SK-N-SH (cell line): ENCODE measurements at regions not wholly inside any gene's neighbourhood (a gene's known extent, or its start where the extent isn't known, plus 50 kb on each side); places are given as distances from the start of the nearest gene placed in this dataset.

Experiments used
- CTCF ChIA-PET: fragments of 300-600, 350-600 bp; formaldehyde crosslinking; extraction: SDS; loops from one replicate; lab custom pipeline; 2021; lab: Yijun Ruan, JAX
- POLR2A ChIA-PET: fragments of 350-600 bp; sonication (Branson Sonifier 250); formaldehyde crosslinking; extraction: SDS; loops from one replicate; lab custom pipeline; 2020; ENCODE audit warnings: antibody characterized with exemption, inconsistent platforms; lab: Yijun Ruan, JAX
- DNase-seq: peaks from one replicate; pipeline ENCODE4 v3.0.0; 2012
- H2AFZ ChIP-seq: fragments of 200-600 bp; sonication (generic); 2 replicates; pipeline ENCODE4 v1.8.1; 2016; ENCODE audit warnings: antibody characterized with exemption, mild to moderate bottlenecking, low read depth
- H3F3A ChIP-seq: fragments of 200-600 bp; sonication (generic); replicated peaks from 2 replicates; pipeline ENCODE3; 2016; ENCODE audit warnings: antibody characterized with exemption, mild to moderate bottlenecking; ENCODE audit not compliant: insufficient read depth
- H3K27ac ChIP-seq, 2 experiments: fragments of 200-500 bp in 1 of 2; fragments of 200-600 bp in 1 of 2; sonication (Bioruptor generic) in 1 of 2; sonication (generic), shearing (Covaris generic) in 1 of 2; 2 replicates each; pipeline versions ENCODE4 v1.5.1 to v1.6.1; 2014 to 2016; ENCODE audit warnings: low read depth in 2 of 2, inconsistent platforms in 1 of 2, low read length in 1 of 2, mild to moderate bottlenecking in 1 of 2, mixed read lengths in 1 of 2
- H3K27me3 ChIP-seq: fragments of 200-600 bp; sonication (generic), shearing (Covaris generic); 2 replicates; pipeline ENCODE4 v1.6.1; 2016; ENCODE audit warnings: mixed run types; ENCODE audit not compliant: insufficient read depth
- H3K36me3 ChIP-seq, 2 experiments: fragments of 200-500 bp in 1 of 2; fragments of 200-600 bp in 1 of 2; sonication (Bioruptor generic) in 1 of 2; sonication (generic) in 1 of 2; replicated peaks in 1 of 2; 2 replicates each; pipeline versions ENCODE3 to v1.5.1; 2014 to 2016; ENCODE audit warnings: low read length in 1 of 2, mild to moderate bottlenecking in 1 of 2; ENCODE audit not compliant: insufficient read depth in 2 of 2, control insufficient read depth in 1 of 2
- H3K4me1 ChIP-seq, 2 experiments: fragments of 200-500 bp in 1 of 2; fragments of 200-600 bp in 1 of 2; sonication (Bioruptor generic) in 1 of 2; sonication (generic), shearing (Covaris generic) in 1 of 2; 2 replicates each; pipeline versions ENCODE4 v1.5.1 to v1.6.1; 2014 to 2016; ENCODE audit warnings: low read depth in 1 of 2, low read length in 1 of 2, mixed run types in 1 of 2; ENCODE audit not compliant: insufficient read depth in 2 of 2, control insufficient read depth in 1 of 2
- H3K4me2 ChIP-seq: fragments of 200-600 bp; sonication (generic), shearing (Covaris generic); 2 replicates; pipeline ENCODE4 v1.6.1; 2017; ENCODE audit warnings: mixed run types
- H3K4me3 ChIP-seq, 2 experiments: fragments of 200-500 bp in 1 of 2; fragments of 200-600 bp in 1 of 2; sonication (Bioruptor generic) in 1 of 2; sonication (generic), shearing (Covaris generic) in 1 of 2; 2 replicates each; pipeline versions ENCODE4 v1.5.1 to v1.8.1; 2014 to 2016; ENCODE audit warnings: low read depth in 2 of 2, inconsistent platforms in 1 of 2, low read length in 1 of 2, mild to moderate bottlenecking in 1 of 2, mixed read lengths in 1 of 2, moderate library complexity in 1 of 2
- H3K79me2 ChIP-seq: fragments of 200-600 bp; sonication (generic); 2 replicates; pipeline ENCODE4 v1.8.1; 2017; ENCODE audit warnings: mild to moderate bottlenecking; ENCODE audit not compliant: insufficient read depth
- H3K9ac ChIP-seq: fragments of 200-600 bp; sonication (generic); 2 replicates; pipeline ENCODE4 v1.6.1; 2017; ENCODE audit warnings: mixed run types
- H3K9me2 ChIP-seq: fragments of 200-600 bp; sonication (generic); 2 replicates; pipeline ENCODE4 v1.6.1; 2017; ENCODE audit warnings: mixed run types
- H3K9me3 ChIP-seq: fragments of 200-600 bp; sonication (generic); 2 replicates; pipeline ENCODE4 v1.6.1; 2017; ENCODE audit warnings: mixed run types, mild to moderate bottlenecking, moderate library complexity
- H4K20me1 ChIP-seq: fragments of 200-600 bp; sonication (generic); 2 replicates; pipeline ENCODE4 v1.6.1; 2017; ENCODE audit warnings: mild to moderate bottlenecking, mixed run types; ENCODE audit not compliant: insufficient read depth
- ELF1 ChIP-seq: IDR thresholded peaks from 2 replicates; pipeline ENCODE4 v1.4.0; 2012
- FOSL2 ChIP-seq: IDR thresholded peaks from 2 replicates; pipeline ENCODE4 v1.4.0; 2012; ENCODE audit warnings: low read depth, mild to moderate bottlenecking, moderate library complexity, borderline replicate concordance
- GABPA ChIP-seq: IDR thresholded peaks from 2 replicates; pipeline ENCODE4 v1.4.0; 2012; ENCODE audit warnings: low read depth, mild to moderate bottlenecking
- GATA2 ChIP-seq: sonication (generic); formaldehyde crosslinking; IDR thresholded peaks from 2 replicates; pipeline ENCODE4 v1.5.0; 2020; ENCODE audit warnings: mild to moderate bottlenecking, missing genetic modification reagents
- MEF2A ChIP-seq: IDR thresholded peaks from 2 replicates; pipeline ENCODE4 v1.4.0; 2012; ENCODE audit warnings: low read depth, borderline replicate concordance
- MXI1 ChIP-seq: IDR thresholded peaks from 2 replicates; pipeline ENCODE4 v1.6.1; 2012; ENCODE audit warnings: mild to moderate bottlenecking, low read depth, low read length, improper control_type of control experiment
- POLR2AphosphoS5 ChIP-seq: IDR thresholded peaks from 2 replicates; pipeline ENCODE4 v1.6.1; 2012; ENCODE audit warnings: low read depth, low read length
- RAD21 ChIP-seq: IDR thresholded peaks from 2 replicates; pipeline ENCODE4 v1.6.1; 2012; ENCODE audit warnings: mild to moderate bottlenecking, low read length
- RFX5 ChIP-seq: IDR thresholded peaks from 2 replicates; pipeline ENCODE4 v1.6.1; 2012; ENCODE audit warnings: mild to moderate bottlenecking, improper control_type of control experiment, low read length
- SIN3A ChIP-seq: IDR thresholded peaks from 2 replicates; pipeline ENCODE4 v1.6.1; 2012; ENCODE audit warnings: low read depth, mild to moderate bottlenecking, low read length, moderate library complexity, borderline replicate concordance
- SMC3 ChIP-seq: IDR thresholded peaks from 2 replicates; pipeline ENCODE4 v1.6.1; 2012; ENCODE audit warnings: low read depth, low read length, improper control_type of control experiment
- TAF1 ChIP-seq: IDR thresholded peaks from 2 replicates; pipeline ENCODE4 v1.6.1; 2012; ENCODE audit warnings: low read depth, mild to moderate bottlenecking, low read length, moderate library complexity, borderline replicate concordance
- WGBS: methylation state at CpG from one replicate; pipeline ENCODE4 v1.1.6; 2017; ENCODE audit warnings: low lambda C conversion rate; 5-methylcytosine and 5-hydroxymethylcytosine counted together
- TF ChIP-seq, protein P1 (sequence below): IDR thresholded peaks from 2 replicates; pipeline ENCODE4; 2012
- TF ChIP-seq, protein P2 (sequence below): fragments of 200-600 bp; sonication (generic); IDR thresholded peaks from 2 replicates; pipeline ENCODE4 v1.6.1; 2017; ENCODE audit warnings: antibody characterized with exemption, mild to moderate bottlenecking, moderate library complexity
- TF ChIP-seq, protein P3 (sequence below): IDR thresholded peaks from 2 replicates; pipeline ENCODE4 v1.6.1; 2012; ENCODE audit warnings: mild to moderate bottlenecking, low read depth, low read length, moderate library complexity
- TF ChIP-seq, protein P4 (sequence below): IDR thresholded peaks from 2 replicates; pipeline ENCODE4 v1.4.0; 2012; ENCODE audit warnings: low read depth

DNA sequence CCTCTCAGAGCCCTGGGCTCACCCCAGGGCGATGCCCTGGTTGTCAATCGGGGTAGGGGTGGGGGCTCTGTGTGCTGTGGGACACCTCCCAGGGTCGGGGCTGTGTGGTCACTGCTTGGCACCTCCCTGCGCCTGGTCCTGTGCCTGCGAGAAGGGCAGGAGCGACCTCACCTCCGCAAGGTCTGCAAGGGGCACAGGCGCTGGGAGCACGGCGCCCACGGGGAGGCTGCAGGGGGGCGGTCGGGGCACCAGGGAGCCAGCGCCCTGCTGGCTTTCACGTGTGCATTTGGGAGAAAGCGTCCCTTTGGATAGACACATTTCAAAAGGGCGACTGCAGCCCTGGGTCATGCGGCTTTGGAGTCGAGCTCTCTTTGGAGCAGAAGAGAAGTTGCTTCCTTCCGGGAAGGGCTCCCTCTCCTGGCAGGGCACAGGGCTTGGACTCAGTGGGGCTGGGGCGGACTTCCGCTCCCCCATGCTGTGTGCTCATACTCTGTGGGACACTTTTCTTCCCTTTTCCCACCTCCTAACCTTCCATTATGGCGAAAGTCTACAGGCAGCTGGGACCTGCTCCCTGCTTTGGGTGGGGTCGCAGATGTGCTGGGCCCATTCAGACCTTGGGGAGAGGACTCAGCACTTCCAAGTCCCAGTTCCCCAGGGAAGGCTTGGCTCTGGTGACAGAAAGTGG, 52.9 kb upstream of the SLC28A3 start:
- POLR2A ChIA-PET: no interaction called here
- 64% methylated on average over 3 of the region's 24 CpGs for WGBS

More for the DNA sequence above, 52.9 kb upstream of the SLC28A3 start:
- H3K36me3 ChIP-seq: no peaks in the 10 kb centered on the region
- no peaks in the 10 kb centered on the region for H4K20me1 ChIP-seq
- DNase-seq: no peak
- no peak overlapping the region for H3K9ac ChIP-seq
- H3K27ac ChIP-seq: no peak overlapping the region
- TF ChIP-seq ELF1 (no peak), GATA2 (CRISPR knock-in tag) (no peak), FOSL2 (no peak), RAD21 (no peak), TAF1 (no peak), RFX5 (no peak), POLR2AphosphoS5 (no peak), SIN3A (no peak), SMC3 (no peak), GABPA (no peak), MEF2A (no peak), MXI1 (no peak)
- TF ChIP-seq, protein P1, sequence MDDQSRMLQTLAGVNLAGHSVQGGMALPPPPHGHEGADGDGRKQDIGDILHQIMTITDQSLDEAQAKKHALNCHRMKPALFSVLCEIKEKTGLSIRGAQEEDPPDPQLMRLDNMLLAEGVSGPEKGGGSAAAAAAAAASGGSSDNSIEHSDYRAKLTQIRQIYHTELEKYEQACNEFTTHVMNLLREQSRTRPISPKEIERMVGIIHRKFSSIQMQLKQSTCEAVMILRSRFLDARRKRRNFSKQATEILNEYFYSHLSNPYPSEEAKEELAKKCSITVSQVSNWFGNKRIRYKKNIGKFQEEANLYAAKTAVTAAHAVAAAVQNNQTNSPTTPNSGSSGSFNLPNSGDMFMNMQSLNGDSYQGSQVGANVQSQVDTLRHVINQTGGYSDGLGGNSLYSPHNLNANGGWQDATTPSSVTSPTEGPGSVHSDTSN: no peak
- TF ChIP-seq, protein P2, sequence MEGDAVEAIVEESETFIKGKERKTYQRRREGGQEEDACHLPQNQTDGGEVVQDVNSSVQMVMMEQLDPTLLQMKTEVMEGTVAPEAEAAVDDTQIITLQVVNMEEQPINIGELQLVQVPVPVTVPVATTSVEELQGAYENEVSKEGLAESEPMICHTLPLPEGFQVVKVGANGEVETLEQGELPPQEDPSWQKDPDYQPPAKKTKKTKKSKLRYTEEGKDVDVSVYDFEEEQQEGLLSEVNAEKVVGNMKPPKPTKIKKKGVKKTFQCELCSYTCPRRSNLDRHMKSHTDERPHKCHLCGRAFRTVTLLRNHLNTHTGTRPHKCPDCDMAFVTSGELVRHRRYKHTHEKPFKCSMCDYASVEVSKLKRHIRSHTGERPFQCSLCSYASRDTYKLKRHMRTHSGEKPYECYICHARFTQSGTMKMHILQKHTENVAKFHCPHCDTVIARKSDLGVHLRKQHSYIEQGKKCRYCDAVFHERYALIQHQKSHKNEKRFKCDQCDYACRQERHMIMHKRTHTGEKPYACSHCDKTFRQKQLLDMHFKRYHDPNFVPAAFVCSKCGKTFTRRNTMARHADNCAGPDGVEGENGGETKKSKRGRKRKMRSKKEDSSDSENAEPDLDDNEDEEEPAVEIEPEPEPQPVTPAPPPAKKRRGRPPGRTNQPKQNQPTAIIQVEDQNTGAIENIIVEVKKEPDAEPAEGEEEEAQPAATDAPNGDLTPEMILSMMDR: no peak
- TF ChIP-seq, protein P3, sequence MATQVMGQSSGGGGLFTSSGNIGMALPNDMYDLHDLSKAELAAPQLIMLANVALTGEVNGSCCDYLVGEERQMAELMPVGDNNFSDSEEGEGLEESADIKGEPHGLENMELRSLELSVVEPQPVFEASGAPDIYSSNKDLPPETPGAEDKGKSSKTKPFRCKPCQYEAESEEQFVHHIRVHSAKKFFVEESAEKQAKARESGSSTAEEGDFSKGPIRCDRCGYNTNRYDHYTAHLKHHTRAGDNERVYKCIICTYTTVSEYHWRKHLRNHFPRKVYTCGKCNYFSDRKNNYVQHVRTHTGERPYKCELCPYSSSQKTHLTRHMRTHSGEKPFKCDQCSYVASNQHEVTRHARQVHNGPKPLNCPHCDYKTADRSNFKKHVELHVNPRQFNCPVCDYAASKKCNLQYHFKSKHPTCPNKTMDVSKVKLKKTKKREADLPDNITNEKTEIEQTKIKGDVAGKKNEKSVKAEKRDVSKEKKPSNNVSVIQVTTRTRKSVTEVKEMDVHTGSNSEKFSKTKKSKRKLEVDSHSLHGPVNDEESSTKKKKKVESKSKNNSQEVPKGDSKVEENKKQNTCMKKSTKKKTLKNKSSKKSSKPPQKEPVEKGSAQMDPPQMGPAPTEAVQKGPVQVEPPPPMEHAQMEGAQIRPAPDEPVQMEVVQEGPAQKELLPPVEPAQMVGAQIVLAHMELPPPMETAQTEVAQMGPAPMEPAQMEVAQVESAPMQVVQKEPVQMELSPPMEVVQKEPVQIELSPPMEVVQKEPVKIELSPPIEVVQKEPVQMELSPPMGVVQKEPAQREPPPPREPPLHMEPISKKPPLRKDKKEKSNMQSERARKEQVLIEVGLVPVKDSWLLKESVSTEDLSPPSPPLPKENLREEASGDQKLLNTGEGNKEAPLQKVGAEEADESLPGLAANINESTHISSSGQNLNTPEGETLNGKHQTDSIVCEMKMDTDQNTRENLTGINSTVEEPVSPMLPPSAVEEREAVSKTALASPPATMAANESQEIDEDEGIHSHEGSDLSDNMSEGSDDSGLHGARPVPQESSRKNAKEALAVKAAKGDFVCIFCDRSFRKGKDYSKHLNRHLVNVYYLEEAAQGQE: no peak
- TF ChIP-seq, protein P4, sequence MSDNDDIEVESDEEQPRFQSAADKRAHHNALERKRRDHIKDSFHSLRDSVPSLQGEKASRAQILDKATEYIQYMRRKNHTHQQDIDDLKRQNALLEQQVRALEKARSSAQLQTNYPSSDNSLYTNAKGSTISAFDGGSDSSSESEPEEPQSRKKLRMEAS: no peak
- no peaks in the 10 kb centered on the region for H3K9me2 ChIP-seq
- peaks cover 0 to 3% of the 10 kb centered on the region in 2 experiments; a peak in 1 of 4 replicates for H3K4me1 ChIP-seq
- no peaks in the 10 kb centered on the region for H3K9me3 ChIP-seq
- H3F3A ChIP-seq: no peaks in the 10 kb centered on the region
- CTCF ChIA-PET: interaction anchor here (0.8 to 3.2 kb wide), 5 partner anchors 10 to 1217 kb away, joined by 3 to 13 read pairs (median 3); no protein-coding TSS in a partner anchor
- H2AFZ ChIP-seq: no peak overlapping the region
- H3K4me3 ChIP-seq: no peak overlapping the region
- no peak overlapping the region for H3K4me2 ChIP-seq
- no peaks in the 10 kb centered on the region for H3K27me3 ChIP-seq
- no peaks in the 10 kb centered on the region for H3K79me2 ChIP-seq
